A549 (cell line): ENCODE measurements at regions not wholly inside any gene's neighbourhood (a gene's known extent, or its start where the extent isn't known, plus 50 kb on each side); places are given as distances from the start of the nearest gene placed in this dataset.

Experiments used
- ATOH8 ChIP-seq: fragments of 250-450 bp; sonication (Bioruptor Pico); IDR thresholded peaks from 2 replicates; pipeline ENCODE4 v1.5.0; 2020; ENCODE audit warnings: low read depth, mild to moderate bottlenecking, moderate library complexity
- CTCF ChIP-seq: fragments of >200 bp; sonication (Bioruptor Twin); formaldehyde crosslinking; IDR thresholded peaks from 3 replicates; pipeline ENCODE4 v1.5.1; 2016
- HMGXB4 ChIP-seq: fragments of 250-450 bp; sonication (Bioruptor Pico); IDR thresholded peaks from 2 replicates; pipeline ENCODE4 v1.5.0; 2021; ENCODE audit warnings: mild to moderate bottlenecking, moderate library complexity, borderline replicate concordance
- JUNB ChIP-seq: fragments of >200 bp; sonication (Bioruptor Twin); formaldehyde crosslinking; IDR thresholded peaks from 2 replicates; pipeline ENCODE4 v1.6.1; 2016

- TF ChIP-seq HMGXB4 (CRISPR knock-in tag) (no peak), ATOH8 (CRISPR knock-in tag) (no peak), JUNB (no peak), CTCF (no peak)
Observed at GRCh38 chr3:16813336-16813735, 71.4 kb upstream of the PLCL2 start.
